ACHN (cell line): ENCODE measurements at regions not wholly inside any gene's neighbourhood (a gene's known extent, or its start where the extent isn't known, plus 50 kb on each side); places are given as distances from the start of the nearest gene placed in this dataset.

Experiments used
- DNase-seq: peaks from one replicate; pipeline ENCODE4 v3.0.0-alpha.2; 2015
- in situ Hi-C: cut with HindIII; loops from 2 replicates; pipeline ENCODE4 v1.10.0; 2017; ENCODE audit warnings: low sequenced_read_pairs, low pct_ligation_motif_present, low pct_unique_long_range_greater_than_20kb

DNA sequence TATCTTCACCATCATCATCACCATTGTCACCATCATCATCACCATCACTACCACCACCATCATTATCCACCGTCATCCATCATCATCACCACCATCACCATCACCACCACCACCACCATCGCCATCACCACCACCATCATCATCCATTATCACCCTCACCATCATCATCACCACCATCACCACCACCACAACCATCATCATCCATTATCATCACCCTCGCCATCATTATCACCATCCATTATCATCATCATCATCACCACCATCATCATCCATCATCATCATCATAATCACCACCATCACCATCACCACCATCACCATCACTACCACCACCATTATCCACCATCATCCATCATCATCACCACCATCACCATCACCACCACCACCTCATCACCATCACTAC, 95.6 kb downstream of the C16orf95 start:
- in situ Hi-C loops: no loop called here
- DNase-seq: no peak

DNA sequence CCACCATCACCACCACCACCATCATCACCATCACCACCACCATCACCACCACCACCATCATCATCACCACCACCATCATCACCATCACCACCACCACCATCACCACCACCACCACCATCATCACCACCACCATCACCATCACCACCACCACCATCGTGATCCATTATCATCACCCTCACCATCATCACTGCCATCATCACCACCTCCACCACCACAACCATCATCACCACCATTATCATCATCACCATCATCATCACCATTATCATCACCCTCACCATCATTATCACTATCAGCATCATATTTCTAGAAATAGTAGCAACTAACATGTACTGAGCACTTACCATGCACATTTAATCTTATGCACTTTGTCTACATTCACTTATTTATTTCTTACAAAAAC, 94.9 kb downstream of the C16orf95 start:
- in situ Hi-C loops: no loop called here

DNA sequence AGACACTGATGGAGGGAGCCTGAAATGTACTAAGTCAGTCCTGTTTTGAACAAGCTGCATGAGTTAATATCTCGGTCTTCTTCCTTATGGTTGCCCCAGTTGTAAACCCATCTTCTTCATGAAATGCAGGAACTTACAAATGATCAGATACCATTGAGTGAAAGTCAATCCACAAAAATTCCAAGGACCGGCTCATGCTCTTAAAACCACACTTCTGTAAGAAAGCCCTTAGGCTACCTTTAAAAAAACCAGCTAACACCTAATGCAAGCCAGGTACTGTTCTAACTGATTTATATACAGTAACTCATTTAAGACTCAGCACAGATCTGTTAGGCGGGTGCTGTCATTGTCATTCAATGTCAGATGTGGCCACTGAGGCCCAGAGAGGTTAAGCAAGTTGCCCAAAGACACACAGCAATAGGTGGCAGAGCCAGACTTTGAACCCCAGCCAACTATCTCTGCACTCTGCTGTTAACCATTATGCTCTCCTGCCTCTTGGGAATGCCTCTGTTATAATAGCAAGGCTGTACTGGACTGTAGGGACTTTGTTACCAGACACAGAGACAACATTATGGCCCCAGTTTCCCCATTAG, 93.4 kb downstream of the C16orf95 start:
- no peak for DNase-seq
- in situ Hi-C loops: no loop called here

More for the DNA sequence above, 94.9 kb downstream of the C16orf95 start:
- no peak for DNase-seq

DNA sequence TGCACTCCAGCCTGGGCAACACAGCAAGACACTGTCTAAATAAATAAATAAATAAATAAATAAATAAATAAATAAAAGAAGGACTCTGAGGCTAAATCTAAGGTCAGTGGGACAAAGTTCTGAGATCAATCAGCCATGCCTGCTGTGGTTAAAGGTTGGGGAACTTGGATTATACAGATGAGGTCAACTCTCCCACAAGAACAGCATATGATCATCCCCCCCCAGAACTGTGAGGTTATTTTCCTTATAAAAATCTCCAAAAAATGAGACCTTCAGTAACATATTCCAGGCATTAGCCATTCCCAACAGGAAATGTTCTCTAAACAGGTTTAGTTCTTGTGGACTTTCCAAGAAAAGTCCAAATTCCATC, 90.3 kb downstream of the C16orf95 start:
- DNase-seq: no peak
- in situ Hi-C loops: no loop called here

DNA sequence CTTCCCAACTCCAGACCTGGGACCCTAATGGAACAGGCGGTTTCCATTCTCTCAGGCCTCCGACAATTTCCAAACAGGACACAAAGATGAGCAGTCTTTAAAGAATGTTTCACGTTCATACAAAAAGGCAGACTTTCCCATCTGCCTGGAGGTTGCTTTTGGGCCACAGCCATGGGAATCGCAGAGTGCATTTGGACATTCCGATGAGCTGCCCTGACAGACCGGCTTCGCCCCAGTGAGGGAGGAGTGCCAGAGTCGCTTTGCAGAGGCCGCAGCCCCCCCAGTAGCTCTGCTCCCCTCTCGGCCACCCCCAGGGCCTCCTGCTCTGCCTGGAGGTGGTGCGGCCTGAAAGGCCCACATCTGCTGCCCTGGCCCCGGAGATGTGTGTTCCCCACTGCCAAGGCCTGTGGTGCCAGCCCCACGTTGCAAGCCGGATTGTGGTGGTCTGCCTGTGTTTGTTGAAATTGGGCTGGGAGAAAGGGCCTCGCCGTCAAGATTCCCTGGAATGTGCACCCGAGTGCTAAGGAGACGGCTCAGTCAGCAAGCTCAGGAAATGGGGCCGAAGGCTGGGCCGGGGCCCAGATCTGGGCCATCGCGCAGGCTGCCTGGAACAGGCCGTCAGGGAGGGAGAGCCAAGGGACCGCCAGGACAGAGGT, 89.8 kb downstream of the C16orf95 start:
- in situ Hi-C loops: no loop called here
- DNase-seq: no peak

DNA sequence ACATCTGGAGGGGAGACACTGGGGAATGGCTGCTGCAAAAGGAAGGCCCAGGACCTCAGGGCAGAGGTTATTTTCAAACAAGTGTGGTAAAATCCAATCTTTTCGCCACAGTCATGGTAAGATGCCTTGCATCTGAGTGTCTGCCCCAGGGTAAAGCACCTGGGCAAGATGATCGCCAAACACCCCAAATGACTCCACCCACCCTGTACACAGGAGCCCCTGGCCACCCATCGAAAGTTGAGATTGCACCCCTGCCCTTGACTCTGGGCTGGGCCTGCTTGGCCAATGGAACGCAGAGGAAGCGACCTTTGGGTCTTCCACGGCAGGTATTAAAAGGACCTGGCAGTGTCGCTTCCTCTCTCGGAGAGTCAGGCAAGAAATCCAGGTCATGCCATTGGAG, 88.8 kb downstream of the C16orf95 start:
- in situ Hi-C loops: no loop called here
- DNase-seq: no peak

DNA sequence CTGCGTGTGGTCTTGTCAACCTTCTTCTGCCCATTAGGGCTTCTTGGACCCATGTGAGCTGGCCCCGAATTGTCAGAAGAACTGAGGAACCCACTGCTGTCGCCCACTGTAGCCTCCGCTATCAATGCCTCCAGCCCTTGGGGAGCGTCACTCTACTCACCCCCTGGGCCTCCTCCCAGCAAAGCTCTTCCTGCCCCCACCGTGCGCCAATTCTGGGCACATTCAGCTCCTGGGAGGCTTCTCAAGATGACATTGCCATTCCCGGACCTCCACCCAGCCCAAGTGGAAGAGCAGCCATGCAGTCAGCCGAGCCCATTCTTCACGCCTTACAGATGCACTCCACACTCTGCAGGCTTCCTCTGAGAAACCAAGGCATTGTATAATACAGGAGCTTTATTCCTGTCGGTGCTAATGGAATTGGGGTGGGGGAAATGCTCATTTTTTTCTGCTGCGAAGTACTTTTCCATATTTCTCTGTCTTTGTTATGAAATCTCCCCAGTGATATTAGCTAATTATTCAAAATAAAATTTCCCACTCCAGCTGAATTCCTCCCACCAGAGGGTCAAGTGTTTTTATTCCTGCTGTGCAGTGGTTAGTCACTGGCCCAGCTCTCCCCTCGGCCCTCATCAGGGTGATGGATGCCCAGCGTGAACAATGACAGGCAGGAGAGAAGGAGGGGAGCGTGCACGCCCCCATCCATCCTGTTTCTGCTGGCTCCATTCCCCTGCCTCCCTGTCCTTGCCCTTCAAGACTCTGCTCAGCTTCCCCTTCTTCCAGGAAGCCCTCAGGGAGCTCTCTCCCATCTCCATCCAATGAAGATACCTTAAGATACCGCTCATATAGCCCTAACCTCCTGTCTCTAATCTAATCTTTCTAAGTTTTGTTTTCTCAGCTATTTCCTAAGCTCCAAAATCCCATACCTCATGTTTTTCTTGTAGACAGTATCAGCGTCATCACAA, 87.7 kb downstream of the C16orf95 start:
- in situ Hi-C loops: no loop called here
- DNase-seq: no peak

DNA sequence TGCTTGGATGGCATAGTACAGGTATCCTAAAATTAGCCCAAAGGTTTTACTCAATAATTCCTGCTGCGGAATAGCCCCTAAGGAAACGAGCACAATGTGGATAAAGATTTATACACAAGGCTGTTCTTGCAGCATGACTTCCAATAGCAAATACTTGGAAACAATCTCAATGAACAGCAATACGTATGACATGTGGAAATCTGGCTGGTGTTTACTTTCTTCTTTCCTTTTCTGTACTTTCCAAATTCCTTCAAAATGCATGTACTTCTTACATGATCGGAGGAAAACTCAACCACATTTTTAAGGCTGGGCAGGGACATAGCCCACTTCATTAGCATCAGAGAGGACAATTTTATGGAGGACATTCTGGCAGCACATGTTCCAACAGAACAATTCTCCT, 86.6 kb downstream of the C16orf95 start:
- in situ Hi-C loops: no loop called here
- no peak for DNase-seq

DNA sequence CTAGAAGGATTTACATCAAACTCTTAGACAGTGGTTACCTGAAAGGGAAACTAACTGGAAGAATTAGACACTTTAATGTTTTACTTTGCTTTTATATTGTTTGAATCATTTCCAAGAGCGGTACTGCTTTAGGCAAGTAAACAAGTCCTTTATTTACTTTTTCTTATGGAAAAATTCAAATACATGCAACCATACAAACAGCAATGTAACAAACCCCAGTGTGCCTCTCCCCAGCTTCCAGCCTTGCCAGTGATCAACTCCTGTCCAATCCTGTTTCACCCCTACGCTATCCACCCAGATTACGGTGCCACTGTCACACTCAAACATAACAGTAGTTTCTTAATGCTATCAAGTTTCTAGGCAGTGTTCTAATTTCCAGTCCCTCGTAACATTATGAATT, 85.9 kb downstream of the C16orf95 start:
- in situ Hi-C loops: no loop called here
- DNase-seq: no peak

DNA sequence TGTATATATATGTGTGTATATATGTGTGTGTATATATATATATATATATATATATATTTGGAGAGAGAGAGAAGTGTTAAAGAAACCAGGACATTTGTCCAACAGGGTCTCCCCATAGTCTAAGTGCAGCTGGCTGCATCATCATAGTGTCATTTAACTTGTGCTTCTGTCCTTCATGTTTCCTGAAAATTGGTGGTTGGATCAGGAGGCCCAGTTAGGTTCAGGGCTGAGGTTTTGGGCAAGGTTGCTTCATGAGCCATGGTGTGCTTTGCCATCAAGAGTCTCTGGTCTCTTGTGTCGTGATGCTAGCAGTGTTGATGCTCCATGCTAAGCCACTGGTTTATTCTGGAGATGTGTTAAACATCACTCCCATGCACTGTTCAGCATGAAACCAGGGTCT, 85.3 kb downstream of the C16orf95 start:
- DNase-seq: no peak
- in situ Hi-C loops: no loop called here

DNA sequence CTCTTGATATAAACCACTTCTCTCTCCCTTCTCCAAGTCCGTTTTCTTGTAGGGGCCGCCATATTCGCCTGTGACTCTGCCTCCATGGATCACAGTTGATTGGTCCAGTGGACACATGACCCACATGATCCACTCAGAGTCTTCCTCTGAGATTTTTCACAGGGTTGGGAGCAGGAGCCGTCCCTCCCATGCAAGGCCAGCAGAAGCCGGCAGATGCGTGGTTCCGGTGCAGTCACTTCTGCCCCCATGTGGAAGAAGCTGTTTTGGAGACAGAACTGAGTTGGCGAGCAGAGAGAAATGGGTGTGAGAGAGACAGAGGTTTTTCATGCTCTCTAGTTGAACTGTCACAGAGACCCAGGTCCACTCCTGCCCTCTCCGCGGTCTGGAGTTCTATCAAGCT, 83.3 kb downstream of the C16orf95 start:
- in situ Hi-C loops: no loop called here
- DNase-seq: peak; percentile 14

DNA sequence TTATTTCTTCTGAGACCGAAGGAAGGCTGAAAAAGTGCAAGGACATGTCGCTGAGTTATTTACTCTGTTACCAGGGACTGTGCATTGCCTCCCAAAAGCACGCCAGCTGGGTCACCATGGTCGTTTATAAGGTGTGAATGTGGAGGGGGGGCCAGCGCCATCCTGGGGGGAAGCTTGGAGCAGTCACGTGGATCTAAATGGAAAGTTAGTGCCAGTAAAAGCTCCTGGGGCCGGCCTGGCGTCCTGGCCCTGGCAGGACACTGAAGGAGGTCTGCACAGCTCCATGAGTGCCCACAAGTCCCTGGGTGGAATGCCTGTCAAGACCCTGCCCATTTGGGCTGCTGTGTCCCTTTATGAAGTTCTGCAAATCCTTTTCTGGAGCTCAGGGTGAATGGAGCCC, 82.6 kb downstream of the C16orf95 start:
- in situ Hi-C loops: no loop called here
- DNase-seq: no peak

DNA sequence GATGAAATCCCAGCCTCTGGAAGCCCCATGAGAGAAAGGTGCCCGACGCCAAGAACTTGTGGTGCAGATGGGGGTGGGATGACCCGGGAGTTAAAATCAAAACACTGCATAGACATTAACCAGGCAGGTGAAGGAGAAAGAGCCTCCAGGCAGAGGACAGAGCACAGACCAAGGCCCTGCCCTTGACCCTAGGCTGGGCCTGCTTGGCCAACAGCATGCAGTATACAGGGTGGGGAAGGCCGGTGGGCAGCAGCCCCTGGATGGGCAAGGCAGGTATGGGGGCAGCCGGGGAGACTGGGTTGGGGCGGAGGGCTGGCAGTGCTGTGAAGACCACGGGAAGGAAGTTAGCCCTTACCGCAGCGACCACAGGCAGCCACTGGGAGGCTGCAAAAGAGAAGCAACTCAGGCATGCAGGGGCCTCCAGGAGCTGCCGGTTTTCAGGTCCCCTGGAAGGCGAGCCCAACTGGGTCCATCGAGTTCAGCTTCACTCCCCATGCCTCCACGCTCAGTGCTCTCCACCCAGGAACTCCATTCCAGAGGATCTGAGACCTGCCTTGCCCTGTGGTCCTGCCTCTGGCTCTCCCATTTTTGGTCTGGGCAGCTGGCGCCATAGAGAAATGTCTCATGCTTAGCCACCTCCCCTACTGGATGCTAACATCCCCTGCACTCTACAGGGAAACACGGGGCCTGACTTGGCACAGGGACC, 81.2 kb downstream of the C16orf95 start:
- no peak for DNase-seq
- in situ Hi-C loops: no loop called here

DNA sequence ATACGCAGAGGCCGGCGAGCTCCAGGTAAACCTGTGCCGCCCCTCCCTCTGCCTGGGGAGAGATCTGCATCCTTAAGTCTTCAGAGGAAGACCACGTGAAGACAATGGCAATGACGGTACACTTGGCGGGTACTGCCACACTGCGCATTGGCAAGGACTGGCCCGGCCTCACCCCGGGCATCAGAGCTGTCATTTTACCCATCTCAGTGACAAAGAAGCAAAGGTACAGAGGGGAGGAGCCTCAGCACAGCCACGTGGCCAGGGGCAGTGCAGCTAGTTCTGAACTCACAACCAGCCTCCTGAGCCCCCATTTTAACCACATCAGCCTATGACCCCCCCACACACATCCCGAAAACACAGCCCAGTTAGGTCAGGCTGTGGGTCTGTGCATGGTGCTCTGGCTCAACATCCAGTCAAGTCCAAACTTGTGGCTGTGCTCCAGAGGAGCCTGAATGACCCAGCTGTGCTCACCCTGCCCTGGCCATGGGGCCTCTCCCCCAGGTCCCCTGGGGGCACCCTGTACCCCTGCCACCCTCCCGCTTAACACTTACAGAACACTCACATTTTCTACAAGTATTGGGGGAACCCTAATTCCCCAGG, 80.6 kb downstream of the C16orf95 start:
- DNase-seq: no peak
- in situ Hi-C loops: no loop called here

DNA sequence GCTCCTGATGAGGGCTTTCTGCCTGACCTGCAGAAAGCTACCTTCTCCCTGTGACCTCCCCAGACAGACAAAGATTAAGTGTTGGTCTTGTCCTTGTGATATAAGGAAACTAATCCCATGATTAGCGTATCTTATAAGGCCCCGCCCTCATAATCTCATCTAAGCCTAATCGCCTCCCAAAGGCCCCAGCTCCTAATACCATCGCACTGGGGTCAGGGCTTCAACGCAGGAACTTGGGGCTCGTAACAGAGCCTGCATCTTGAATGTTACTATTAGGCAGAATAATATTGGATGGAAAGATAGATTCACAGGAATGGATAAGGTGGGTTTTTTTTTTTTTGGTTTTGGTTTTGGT, 78.9 kb downstream of the C16orf95 start:
- no peak for DNase-seq
- in situ Hi-C loops: no loop called here

DNA sequence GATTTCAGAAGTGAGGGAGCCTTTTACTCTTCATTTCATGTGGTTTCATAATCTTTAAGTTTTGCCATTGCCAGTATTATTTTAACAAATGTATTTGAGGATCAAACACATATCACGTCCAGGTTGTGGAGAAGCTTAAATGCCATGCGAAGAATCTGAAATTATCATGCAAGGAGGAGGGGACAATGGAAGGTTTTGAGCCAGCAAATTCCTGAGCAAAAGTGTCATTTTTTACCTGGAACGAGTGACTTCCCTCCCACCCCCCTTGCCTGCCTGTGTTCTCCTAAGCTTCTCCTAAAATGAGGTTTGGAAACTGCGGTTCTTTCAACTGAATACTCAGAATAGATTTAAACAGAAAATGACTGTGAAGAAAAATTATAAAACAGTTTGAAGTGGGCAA, 77.6 kb downstream of the C16orf95 start:
- DNase-seq: no peak
- in situ Hi-C loops: no loop called here

DNA sequence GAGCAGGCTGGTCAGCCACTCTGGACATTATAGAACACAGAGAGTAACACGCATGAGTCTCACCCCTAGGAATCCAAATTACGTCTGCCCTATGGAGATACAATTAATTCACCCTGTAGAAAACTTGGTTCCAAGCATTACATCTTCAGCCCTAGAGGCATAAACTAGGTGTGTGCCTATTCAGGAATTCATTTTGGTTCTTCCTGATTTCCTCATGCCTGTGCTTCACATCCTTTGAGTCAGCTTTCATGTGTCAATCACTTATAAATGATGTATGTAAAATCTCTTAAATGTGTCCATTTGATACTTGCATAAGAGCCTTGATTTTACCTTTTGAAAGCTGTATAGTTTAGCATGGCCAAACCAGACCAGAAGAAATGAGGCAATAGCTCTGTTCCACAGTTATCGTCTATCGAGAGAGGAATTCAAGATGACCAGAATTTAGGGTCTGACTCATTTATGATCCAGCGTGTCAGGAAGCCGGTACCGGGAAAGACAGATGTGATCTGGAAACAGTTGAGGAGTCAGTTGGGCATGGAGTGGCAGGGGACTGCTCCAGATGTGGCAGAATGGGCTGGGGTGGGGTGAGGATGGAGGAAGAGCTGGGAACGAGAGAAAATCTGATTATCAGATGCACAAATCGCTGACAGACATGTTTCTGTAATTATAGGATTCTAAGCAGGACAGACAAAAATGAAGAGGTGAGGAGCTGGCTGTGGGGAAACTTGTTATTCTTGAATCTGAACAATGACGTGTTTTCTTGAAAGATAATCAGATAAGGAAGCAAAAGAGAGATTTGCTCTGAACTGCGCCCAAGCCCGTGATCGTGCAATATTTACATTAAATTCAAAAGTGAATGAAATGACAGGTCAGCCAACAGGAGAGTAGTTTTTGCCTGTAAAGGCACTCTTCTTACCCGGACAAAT, 76.7 kb downstream of the C16orf95 start:
- in situ Hi-C loops: no loop called here
- DNase-seq: no peak
